ENCODE measurements at regions not wholly inside any gene's neighbourhood (a gene's known extent, or its start where the extent isn't known, plus 50 kb on each side); places are given as distances from the start of the nearest gene placed in this dataset.

- DNase-seq (ENCODE audit: low read depth) = no peak
- no peak for TF ChIP-seq CTCF (conservative IDR thresholded peaks at IDR 0.05; ENCODE audit: control insufficient read depth, insufficient read depth, low read depth, low read length)
- H3K4me3 ChIP-seq (ENCODE audit: control insufficient read depth, low read depth, low read length) = no peak overlapping the region
These were observed 104.9 kb downstream of the FEM1C start for GRCh38 chr5:115439639-115440038.

GRCh38 chr5:115439042-115439441 lies 105.5 kb downstream of the FEM1C start:
- TF ChIP-seq CTCF (conservative IDR thresholded peaks at IDR 0.05; ENCODE audit: control insufficient read depth, insufficient read depth, low read depth, low read length) = no peak
- no peak overlapping the region for H3K4me3 ChIP-seq (ENCODE audit: control insufficient read depth, low read depth, low read length)
- DNase-seq (ENCODE audit: low read depth) = peak; percentile 50

- no peak overlapping the region for H3K4me3 ChIP-seq (ENCODE audit: control insufficient read depth, low read depth, low read length)
- DNase-seq (ENCODE audit: low read depth) = peak; percentile 45
- no peak for TF ChIP-seq CTCF (conservative IDR thresholded peaks at IDR 0.05; ENCODE audit: control insufficient read depth, insufficient read depth, low read depth, low read length)
These were observed 108.5 kb downstream of the FEM1C start for GRCh38 chr5:115435778-115436712.

GRCh38 chr5:115435065-115435777 lies 109.4 kb downstream of the FEM1C start:
- no peak for TF ChIP-seq CTCF (conservative IDR thresholded peaks at IDR 0.05; ENCODE audit: control insufficient read depth, insufficient read depth, low read depth, low read length)
- DNase-seq (ENCODE audit: low read depth) = no peak
- no peak overlapping the region for H3K4me3 ChIP-seq (ENCODE audit: control insufficient read depth, low read depth, low read length)

- no peak overlapping the region for H3K4me3 ChIP-seq (ENCODE audit: control insufficient read depth, low read depth, low read length)
- no peak for TF ChIP-seq CTCF (conservative IDR thresholded peaks at IDR 0.05; ENCODE audit: control insufficient read depth, insufficient read depth, low read depth, low read length)
- no peak for DNase-seq (ENCODE audit: low read depth)
These were observed 110.7 kb downstream of the FEM1C start for GRCh38 chr5:115433918-115434317.

GRCh38 chr5:115432691-115433090 lies 111.9 kb downstream of the FEM1C start:
- DNase-seq (ENCODE audit: low read depth) = peak; percentile 56
- TF ChIP-seq CTCF (conservative IDR thresholded peaks at IDR 0.05; ENCODE audit: control insufficient read depth, insufficient read depth, low read depth, low read length) = no peak
- no peak overlapping the region for H3K4me3 ChIP-seq (ENCODE audit: control insufficient read depth, low read depth, low read length)
